ENCODE measurements at regions not wholly inside any gene's neighbourhood (a gene's known extent, or its start where the extent isn't known, plus 50 kb on each side); places are given as distances from the start of the nearest gene placed in this dataset.
"Not testable (repeated sequence)": the region's sequence is repeated elsewhere in the genome, so short reads cannot be mapped to it uniquely, and the experiment has no call there.

DNA sequence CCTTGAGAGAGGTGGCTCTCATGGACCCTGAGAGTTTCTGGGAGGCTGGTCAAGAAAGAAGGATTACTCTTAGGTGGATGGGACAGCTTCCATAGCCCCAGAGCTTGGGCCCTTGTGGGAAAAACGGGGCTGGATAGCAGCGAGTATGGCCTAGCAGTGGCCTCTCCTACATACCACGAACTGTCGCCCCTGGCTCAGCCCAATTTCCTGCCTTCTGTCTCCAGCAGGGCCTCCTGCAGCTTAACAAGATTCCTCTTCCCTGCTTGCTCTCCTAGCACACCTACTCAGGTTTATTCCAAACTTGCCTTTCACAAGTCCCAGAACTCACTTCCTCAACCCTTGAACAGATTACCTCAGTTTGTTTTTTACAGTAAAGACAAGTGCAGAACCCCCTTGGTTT lies 139.7 kb upstream of the TPM1 start:
- no peak for DNase-seq

DNA sequence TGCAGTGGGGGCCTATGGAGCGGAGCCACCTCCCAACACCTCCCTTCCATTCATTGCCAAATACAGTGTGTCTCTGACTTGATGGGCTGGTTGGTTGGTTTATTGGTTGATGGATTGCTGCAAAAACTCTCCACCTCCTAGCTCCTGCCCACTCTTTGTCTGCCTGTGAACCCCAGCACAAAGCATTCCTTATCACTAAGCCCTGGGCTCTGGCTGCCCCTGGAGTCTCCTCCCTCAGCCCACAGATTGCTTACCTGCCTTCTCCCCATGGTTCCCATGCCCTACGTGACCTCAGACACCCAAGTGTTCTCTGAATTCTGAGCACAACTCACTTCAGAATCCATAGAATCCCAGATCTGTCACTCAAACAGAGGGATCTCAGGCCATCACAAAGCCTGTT lies 139.1 kb upstream of the TPM1 start:
- no peak for DNase-seq

DNA sequence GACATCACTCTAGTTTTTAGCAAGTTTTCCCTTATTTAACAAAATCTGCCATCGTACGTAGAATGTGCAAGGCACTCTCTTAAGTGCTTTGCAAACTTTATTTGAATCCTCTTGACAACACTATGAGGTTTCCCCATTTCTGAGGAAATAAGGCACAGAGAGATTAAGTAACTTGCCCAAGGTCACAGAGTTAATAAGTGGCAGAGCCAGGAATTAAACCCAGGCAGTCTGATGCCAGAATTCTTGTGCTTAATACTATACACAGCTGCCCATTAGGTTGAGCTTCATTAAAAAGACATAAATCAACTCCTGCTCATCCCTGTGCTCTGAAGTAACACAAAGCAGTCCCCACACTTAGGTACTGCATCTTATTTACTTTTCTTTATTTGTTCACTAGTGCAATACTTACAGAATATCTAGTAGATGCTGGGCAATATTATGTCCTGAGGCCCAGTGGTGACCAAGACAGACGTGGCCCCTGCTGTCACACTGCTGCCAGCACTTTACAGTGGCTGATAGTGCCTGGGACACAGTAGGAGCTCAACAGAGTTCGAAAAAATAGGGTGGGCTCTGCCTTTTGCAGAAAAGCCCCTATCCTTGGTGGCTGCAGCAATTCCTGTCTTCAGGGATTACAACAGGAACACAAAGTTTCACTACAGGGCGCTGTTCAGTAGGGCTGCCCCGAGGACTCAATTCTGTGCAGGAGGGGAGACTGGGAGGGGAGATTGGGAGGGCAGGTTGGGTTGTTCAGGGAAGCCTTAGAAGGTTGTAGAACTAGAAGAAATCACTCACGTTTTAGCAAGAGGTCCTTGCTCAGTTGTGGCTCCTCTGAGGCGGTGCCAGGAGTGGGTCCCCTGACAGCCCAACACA lies 138.3 kb upstream of the TPM1 start:
- no peak for DNase-seq

DNA sequence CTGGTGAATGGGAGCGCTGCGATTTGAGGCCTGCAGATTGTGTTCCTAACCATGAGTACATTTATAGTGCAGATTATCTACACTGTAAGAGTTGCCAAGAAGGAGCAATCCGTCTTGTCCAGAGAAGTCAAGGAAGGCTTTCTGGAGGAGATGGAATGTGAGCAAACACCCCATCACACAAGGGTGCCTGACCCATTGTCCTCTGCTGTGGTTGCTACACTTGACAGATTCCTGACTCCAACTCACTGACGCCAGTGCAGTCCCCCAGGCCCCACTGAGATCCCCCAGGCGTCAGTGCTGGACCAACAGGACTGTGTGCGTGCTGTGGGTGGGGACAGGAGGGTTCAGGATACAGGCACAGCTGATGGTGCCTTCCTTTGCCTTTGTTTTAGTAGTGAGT lies 135.9 kb upstream of the TPM1 start:
- DNase-seq: no peak

DNA sequence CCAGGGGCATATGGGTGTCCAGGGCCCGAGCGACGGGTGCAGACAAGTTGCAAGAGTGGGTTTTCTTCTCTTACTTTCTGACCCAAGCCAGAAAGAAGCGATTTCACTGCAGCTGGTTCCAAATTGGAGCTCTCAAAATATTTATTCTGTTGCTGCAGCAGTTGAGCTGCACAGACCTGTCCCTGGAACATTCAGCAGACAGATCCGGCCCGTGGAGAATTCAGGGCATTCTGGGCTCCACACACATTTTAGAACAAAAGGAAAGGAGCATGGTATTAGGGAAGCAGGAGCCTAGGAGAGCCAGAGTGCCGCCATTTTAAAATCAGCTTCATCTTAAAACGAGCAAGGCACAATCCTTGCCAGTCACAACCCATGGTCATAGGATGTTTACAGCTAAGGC lies 135.3 kb upstream of the TPM1 start:
- DNase-seq: no peak

DNA sequence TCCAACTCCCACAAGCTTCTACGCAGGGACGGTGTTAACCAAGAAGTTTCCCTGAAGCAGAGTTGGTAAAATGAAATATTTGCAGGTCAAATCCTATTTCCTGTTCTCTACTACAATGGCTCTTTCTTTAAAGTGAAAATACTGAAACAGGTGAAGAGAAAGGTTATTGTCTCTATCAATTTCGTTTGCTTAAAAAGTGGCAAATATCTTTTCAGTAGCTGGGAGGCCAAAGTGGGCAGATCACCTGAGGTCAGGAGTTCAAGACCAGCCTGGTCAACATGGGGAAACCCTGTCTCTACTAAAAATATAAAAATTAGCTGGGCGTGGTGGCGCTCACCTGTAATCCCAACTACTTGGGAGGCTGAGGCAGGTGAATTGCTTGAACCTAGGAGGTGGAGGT lies 134.2 kb upstream of the TPM1 start:
- not testable (repeated sequence) for DNase-seq

DNA sequence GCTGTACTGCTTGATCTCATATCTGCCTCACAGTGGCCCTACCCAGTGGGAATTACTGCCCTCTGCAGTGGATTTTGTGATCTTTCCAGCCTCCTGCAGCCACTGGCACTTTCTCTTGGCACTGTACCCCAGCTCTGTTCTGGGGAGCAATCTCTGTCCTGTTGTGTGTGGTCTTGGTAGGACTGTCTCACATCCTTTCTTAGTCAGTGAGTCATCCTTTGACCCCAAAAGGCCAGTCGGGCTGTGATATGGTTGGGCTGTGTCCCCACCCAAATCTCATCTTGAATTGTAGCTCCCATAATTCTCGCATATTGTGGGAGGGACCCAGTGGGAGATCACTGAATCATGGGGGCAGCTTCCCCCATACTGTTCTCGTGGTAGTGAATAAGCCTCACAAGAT lies 133.3 kb upstream of the TPM1 start:
- DNase-seq: no peak

DNA sequence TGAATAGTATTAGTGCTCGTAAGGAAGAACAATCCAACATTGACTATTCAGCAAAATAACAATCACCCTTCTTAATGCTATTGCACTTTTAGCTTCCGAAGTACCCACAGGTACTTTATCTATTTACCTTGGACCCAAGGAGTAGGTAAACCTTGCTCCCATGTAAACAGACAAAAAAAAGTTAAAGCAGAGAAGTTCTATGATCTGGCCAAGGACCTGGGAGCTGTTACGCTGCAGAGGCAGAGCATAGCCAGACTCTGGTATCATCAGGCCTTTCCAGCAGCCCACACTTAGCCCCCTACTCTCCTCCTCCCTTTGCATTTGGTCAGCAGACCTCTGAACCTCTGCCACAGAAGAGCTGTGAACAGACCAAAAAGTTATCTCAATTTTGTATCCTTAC lies 130.3 kb upstream of the TPM1 start:
- DNase-seq: no peak

DNA sequence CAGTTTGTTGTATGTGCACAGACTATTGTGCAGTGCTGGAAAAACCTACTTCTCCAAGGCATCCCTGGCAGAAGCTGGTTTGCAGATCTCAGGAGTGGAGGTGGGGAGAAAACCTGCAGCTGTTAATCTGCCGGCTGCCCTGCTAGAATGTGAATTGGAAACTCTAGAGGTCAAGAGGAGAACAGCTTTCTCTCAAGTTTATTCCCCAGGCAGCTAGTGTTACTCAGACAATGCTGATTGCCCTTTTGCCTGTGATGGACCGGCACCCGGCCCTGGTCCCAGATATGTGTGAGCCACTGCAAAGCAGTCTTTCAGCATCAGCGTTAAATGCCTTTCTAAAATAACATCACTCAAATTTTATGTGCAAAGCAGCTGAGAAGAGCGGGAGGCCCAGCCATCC lies 129.7 kb upstream of the TPM1 start:
- no peak for DNase-seq

DNA sequence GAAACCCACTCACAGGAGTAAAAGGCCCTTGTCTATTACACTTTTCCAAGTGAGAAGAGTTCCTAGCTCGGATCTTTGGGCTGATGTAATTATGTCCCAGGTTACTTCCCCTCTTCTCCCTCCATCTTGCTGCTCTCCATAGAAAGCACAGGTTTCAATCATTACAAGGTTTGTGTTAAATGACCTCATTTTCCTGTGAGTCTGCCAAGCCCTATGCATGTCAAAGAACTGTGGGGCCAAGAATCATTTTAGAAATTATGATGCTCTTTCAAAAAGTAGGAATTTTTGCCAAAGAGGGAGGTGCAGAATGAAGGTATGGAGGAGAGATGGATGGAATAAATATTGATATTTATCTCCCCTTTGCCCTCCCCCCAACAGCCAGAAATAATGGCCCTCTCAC lies 129.3 kb upstream of the TPM1 start:
- no peak for DNase-seq

DNA sequence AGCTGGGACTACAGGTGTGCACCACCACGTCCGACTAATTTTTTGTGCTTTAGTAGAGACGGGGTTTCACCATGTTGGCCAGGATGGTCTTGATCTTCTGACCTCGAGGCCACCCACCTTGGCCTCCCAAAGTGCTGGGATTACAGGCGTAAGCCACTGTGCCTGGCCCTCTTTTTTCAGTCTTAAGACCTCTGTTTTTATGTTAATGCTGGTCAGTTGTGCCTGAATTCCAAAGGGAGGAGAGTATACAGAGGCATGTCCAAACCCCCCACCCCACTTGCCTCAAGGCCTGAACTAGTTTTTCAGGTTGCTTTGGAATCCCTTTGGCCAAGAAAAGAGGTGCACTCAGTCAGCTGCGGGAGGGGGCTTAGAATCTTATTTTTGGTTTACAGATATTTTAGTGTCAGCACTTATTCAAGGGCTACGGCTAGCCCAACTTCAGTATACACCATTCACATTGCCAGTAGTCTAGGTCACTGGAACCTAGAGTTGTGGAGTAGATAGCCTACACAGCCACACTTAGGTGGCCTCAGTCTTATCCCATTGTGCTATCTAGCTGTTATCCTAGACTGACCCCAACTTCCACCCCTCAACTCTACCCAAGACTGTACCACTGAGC lies 128.0 kb upstream of the TPM1 start:
- no peak for DNase-seq

DNA sequence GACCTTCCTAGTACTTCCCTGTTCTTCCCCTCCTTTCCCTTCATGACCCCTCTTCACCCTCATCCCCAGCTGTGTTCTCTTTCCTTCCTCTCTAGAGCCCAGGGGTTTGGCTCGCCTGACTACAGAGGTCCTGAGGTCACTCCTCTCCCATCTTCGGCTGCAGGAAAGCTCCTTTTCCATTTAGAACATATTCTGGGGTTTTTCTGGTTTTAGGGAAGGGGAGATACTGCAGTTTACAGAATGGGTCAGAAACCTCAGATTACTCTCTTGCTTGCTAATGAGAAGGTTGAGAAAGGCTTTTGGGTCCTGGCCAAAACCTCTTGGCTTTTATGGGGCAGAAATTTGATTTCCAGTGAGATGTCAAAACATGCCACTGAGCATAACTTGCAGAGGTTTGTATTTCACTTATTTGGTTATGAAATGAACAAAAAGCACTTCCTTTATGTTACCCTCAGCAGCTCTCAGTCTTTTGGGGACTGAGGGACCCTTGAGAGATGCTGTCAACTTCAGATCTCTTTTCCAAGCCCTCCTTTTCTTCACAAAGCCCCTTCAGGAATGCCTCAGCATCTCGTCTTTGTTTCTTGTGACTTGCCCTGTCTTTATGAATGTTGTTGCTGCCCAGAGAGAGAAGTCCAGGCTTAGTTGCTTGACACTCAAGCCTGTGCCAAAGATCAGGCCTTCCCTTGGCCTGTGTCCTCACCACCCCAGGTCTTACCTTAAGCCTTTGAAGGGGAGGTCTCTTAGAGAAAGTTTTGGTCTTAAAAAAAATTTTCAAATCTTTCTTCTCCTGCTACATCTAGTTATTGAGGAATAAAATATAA lies 121.7 kb upstream of the TPM1 start:
- no peak for DNase-seq

DNA sequence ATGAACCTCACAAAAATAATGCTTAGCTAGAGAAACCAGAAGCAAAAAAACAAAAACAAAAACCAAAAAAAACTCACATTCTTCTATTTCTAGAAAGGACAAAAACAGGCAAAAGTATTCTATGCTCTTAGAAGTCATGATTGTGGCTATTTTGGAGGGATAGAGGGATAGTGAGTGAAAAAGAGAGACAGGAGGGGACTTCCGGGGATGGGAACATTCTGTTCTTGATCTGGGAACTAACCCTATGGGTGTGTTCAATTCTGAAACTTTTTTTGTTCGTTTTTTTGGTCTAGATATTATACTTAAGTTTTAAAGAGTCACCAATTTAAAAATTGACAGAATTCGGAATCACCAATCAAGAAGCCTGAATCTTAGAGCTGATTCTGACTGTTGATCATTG lies 120.0 kb upstream of the TPM1 start:
- DNase-seq: no peak

DNA sequence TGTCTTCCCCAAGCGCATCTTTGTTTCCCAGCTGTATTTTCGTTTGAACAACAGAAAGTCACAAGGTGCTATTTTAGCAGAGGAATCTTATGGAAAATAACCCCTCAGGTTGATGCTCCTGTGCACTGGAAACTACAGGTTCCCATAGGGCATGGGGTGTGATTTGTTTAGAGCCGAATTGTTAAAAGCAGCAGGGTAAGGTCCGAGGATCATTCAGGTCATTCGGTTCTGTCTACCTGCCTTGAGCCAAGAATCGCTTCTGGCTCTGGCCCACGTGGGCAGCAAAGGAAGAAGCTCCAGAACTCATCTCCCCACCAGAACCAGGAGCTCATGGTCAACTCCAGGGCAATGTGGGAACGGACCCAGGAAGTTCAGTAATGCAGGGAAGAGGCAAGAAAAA lies 116.7 kb upstream of the TPM1 start:
- DNase-seq: no peak

DNA sequence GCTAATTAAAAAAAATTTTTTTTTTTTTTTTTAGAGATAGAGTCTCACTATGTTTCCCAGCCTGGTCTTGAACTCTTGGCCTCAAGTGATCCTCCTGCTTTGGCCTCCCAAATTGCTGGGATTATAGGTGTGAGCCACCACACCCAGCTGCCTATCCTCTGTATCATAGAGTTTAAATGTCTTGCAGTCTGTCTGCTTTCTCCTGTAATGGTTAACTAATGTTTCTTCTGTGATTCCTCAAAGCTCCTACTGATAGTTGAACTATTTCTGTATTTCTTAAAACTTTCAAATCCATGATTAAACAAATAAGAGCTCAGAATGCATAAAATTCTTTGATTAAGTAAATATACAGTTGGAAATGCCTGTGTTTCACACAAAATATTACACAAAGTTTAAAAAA lies 115.4 kb upstream of the TPM1 start:
- DNase-seq: no peak

DNA sequence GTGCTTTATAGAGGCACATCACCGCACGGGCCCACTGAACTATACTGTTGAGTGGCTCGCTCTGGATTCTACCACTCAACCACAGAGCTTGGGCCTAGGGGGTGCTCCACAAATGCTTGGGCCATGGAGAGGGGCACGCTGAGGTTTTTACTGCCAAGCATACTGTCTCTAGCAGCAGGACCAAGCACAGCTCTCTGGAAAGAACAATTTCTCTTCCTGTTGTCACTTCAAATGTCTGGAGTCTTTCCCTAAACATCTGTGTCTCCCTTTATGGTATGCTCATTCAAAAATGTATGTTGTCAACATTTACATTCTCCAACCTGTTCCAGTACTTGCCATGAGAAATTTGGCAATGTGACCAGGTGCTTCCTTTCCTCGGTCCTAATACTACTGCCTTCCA lies 114.7 kb upstream of the TPM1 start:
- DNase-seq: no peak

DNA sequence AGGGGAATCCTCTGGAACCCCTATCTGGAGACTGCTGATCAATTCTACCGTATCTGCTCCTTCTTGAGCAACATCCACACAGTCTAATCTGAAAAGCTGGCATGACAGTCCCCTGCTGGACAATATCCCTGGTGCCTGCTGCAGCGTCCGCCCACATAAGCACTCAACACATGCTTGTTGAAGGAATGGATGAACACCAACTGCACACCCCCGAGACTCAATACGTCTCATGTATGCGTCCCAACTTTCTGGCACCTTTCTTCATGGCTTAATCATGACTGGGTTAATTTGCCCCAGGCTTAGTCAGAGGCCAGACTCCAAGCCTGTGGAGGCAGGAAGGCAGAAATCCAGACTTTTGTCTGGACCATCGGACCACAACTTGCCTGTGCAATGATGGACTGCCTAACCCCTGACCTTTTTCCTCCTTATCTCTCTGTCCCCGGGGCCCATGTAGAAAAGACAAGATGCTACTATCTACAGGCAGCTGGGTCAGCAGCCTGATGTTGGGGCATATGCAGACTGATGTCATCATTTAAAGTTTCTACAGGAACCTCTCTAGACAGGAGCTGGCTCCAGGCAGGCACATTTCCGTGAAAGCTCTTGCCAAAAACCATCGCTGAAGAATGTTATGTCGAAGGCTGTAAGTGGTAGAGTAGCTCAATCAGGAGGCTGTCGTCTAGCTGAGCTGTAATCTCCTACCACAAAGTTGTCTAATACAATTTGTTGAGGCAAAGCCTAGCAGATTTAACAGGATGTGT lies 114.1 kb upstream of the TPM1 start:
- DNase-seq: no peak

DNA sequence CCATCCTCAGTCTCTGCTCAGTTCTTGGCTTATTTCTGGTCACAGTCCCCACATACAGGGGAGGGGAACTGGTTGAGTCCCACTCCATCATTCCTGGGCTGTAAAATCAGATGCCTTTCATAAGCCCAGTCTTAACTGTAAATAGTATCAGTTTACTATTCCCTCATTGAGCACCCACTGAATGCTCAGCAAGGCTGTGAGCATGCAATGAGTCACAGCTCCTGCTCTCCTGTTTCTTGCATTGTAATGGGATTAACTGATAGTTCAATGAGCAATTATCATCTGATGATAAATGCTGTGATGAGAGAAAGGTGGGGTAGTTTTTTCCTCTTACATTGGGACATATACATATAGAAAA lies 113.6 kb upstream of the TPM1 start:
- DNase-seq: no peak

DNA sequence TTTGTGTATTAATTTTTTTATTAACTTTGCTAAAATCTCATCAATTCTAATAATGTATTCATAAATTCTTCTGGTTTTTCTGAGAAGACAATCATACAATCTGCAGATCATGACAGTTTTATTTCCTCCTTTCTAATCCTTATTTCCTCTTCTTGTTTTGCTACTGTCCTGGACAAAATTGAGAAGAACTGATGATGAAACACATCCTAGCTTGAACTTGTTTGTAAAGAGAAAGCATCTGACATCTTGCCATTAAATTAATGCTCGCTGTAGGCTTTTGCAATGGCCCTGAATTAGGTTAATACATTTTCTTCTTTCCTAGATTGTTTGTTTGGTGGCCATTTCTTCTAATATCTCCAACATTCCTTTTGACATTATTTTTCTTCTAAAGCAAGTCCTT lies 110.9 kb upstream of the TPM1 start:
- no peak for DNase-seq

DNA sequence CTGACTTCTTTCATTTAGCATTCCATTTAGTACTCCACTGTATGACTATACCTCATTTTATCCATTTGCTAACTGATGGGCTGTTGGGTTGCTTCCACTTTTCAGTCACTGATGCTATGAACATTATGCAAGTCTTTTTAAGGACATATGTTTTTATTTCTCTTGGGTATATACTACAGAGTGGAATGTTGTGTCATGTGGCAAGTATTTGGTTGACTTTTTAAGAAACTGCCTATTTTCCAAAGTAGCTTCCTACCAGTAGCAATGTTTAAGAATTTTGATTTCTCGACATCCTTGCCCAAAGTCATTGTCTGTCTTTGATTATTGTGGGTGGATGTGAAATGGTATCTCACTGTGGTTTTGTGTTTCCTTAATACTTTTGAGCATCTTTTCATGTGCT lies 110.1 kb upstream of the TPM1 start:
- DNase-seq: no peak

DNA sequence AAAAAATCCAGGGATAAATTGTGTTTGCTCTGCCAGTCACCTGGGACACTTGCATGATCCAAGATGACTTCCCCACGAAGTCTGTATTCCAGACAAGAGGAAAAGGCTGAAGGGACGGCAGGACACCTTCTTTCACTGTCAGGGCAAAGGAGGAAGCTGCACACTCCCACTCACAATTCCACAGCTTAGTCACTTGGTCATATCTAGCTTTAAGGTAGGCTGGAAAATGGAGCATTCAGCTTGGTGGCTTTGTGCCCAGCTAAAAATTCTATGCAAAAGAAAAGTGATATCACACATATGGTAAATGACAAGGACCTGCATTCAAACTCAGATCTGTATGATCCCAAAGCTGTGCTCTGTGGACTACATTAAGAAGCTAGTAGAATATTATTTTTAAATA lies 109.2 kb upstream of the TPM1 start:
- no peak for DNase-seq

DNA sequence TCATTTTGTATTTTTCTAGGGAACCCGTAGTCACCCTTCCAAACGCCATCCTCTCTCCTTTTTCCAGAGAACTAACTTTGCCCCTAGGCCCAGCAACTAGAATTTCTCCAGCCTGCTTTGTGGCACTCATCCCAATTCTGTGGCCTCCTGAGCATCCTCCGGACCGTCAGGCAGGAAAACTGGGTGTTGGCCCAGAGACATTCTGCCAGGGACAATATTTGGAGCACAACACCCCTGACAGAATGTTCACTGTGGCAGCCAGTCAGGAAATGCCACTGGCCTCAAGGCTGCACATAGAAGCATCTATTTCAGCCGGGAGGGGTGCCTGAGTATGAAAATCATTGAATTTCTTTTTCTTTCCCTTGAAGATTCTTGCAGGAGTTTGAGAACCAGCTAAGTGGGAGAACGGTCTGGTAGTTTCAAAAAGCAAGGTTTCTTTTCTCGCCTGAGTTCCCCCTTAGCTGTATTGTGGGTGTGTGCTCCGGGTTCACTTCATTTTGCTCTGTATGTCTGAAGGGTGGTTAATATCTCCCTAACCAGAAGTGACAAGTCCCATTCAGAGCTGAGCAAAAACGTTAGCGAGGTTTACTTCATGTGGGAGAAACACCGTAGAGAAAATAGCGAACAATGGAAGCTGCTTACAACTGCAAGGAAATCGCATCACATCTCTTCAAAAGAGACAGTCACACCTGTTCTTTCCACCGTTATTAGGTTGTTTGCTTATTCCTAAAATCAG lies 108.1 kb upstream of the TPM1 start:
- no peak for DNase-seq
